H4 (cell line): ENCODE measurements at regions not wholly inside any gene's neighbourhood (a gene's known extent, or its start where the extent isn't known, plus 50 kb on each side); places are given as distances from the start of the nearest gene placed in this dataset.
A peak's percentile ranks its signal among the peaks of the same experiment; 100 is the strongest.

ENCODE experiments used
- DNase-seq: peaks from one replicate; pipeline ENCODE4 v3.0.0-alpha.2; 2015; ENCODE audit warnings: low spot score

- no peak for DNase-seq
Observed at GRCh38 chr2:176502619-176503018, 233.4 kb downstream of the MTX2 start.

- peak; percentile 70 for DNase-seq
Observed at GRCh38 chr2:176503776-176504175, 234.5 kb downstream of the MTX2 start.

GRCh38 chr2:176504440-176504839 lies 235.2 kb downstream of the MTX2 start:
- DNase-seq: no peak

GRCh38 chr2:176507786-176508185 lies 238.5 kb downstream of the MTX2 start:
- no peak for DNase-seq

- no peak for DNase-seq
Observed at GRCh38 chr2:176508374-176508773, 239.1 kb downstream of the MTX2 start.

- DNase-seq: peak; percentile 83
Observed at GRCh38 chr2:176508984-176509740, 239.9 kb downstream of the MTX2 start.

GRCh38 chr2:176514276-176514675 lies 245.0 kb downstream of the MTX2 start:
- no peak for DNase-seq

- peak; percentile 37 for DNase-seq
Observed at GRCh38 chr2:176514805-176515500, 245.7 kb downstream of the MTX2 start.

GRCh38 chr2:176516051-176516602 lies 246.9 kb downstream of the MTX2 start:
- DNase-seq: no peak

- DNase-seq: no peak
Observed at GRCh38 chr2:176518823-176519222, 249.6 kb downstream of the MTX2 start.

GRCh38 chr2:176521878-176522670 lies 252.8 kb downstream of the MTX2 start:
- no peak for DNase-seq

- no peak for DNase-seq
Observed at GRCh38 chr2:176525086-176525485, 255.8 kb downstream of the MTX2 start.

GRCh38 chr2:176526995-176527901 lies 258.0 kb downstream of the MTX2 start:
- no peak for DNase-seq

GRCh38 chr2:176531608-176532007 lies 262.4 kb downstream of the MTX2 start:
- DNase-seq: no peak

GRCh38 chr2:176533505-176534193 lies 264.4 kb downstream of the MTX2 start:
- DNase-seq: no peak

- DNase-seq: no peak
Observed at GRCh38 chr2:176534798-176535466, 265.7 kb downstream of the MTX2 start.

GRCh38 chr2:176535467-176536113 lies 266.3 kb downstream of the MTX2 start:
- no peak for DNase-seq

- no peak for DNase-seq
Observed at GRCh38 chr2:176536439-176537133, 267.3 kb downstream of the MTX2 start.

GRCh38 chr2:176537932-176538331 lies 268.7 kb downstream of the MTX2 start:
- no peak for DNase-seq
